VCaP (cell line): ENCODE measurements at regions not wholly inside any gene's neighbourhood (a gene's known extent, or its start where the extent isn't known, plus 50 kb on each side); places are given as distances from the start of the nearest gene placed in this dataset.
"Not testable (repeated sequence)": the region's sequence is repeated elsewhere in the genome, so short reads cannot be mapped to it uniquely, and the experiment has no call there.

Experiments used
- H3K27ac ChIP-seq: fragments of 450-650 bp; 2 replicates; pipeline ENCODE4 v1.5.1; 2017
- CTCF ChIP-seq: fragments of 450-650 bp; conservative IDR thresholded peaks from 2 replicates; pipeline ENCODE4 v1.5.1; 2017; ENCODE audit warnings: mild to moderate bottlenecking, moderate library complexity

GRCh38 chr4:124993838-124994237 is 281.3 kb upstream of the ANKRD50 start:
- H3K27ac ChIP-seq: no peak overlapping the region; the same call in 1 of the 2 replicates
- TF ChIP-seq CTCF: no peak

DNA sequence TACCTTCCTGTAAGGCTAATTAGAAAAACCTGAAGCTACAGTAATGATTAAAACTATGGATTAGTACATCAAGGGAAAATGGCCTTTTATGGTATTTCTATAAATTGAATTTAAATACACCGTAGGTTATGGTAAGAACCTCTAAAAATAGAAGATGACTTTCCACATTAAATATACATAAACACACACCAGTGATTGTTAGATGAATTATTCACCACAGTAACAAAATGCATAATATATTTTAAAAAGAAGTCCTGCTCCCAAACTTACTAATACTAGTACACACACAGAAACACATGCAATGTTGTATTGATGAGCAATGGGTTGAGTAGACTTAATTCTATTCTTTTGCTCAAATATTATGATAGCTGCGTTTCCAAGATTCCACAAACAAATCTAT is 277.9 kb upstream of the ANKRD50 start:
- no peak for TF ChIP-seq CTCF
- no peak overlapping the region for H3K27ac ChIP-seq

- no peak overlapping the region for H3K27ac ChIP-seq
- no peak for TF ChIP-seq CTCF
These were observed 267.8 kb upstream of the ANKRD50 start for GRCh38 chr4:124980276-124980752.

- H3K27ac ChIP-seq: not testable (repeated sequence)
These were observed 266.0 kb upstream of the ANKRD50 start for GRCh38 chr4:124978536-124978935.

DNA sequence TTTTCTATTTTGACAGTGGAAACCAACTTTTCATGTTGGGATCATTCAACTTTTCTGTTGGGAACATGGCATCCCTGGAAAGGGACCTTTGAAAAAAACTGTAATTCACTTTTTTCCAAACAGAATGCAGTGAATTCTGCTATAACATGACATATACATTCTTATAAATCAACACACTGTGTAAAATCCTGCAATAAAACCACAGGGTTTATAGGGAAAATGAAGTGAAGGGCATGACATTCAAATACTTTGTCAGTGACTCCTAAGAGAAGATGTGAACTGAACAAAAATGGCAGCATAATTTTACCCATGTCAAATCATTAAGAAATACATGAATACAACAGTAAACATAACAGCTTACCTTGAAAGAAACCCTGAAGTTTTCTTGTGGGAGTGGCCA is 264.5 kb upstream of the ANKRD50 start:
- TF ChIP-seq CTCF: no peak
- H3K27ac ChIP-seq: no peak overlapping the region

- no peak for TF ChIP-seq CTCF
- H3K27ac ChIP-seq: peak overlapping the region; percentile 45
These were observed 261.6 kb upstream of the ANKRD50 start for GRCh38 chr4:124974152-124974551.

DNA sequence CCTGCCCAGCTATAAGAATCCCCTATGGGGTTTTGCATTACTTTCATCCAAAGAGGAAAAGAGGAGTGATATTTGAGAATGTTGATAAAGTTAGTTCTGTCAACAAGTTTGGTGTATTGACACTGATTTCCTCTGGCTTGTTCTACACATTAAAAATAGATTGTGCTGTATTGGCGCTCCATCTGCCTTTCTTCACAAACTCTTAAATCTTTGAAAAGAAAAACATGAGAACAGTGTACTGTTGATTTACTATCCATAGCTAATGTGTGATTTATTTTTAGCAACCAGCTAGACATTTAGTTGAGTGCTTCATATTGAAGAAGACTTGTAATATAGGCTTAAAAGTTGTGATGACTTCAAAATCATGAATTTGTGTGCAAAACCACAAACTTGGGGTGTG is 261.2 kb upstream of the ANKRD50 start:
- peak overlapping the region; percentile 45 for H3K27ac ChIP-seq
- no peak for TF ChIP-seq CTCF

DNA sequence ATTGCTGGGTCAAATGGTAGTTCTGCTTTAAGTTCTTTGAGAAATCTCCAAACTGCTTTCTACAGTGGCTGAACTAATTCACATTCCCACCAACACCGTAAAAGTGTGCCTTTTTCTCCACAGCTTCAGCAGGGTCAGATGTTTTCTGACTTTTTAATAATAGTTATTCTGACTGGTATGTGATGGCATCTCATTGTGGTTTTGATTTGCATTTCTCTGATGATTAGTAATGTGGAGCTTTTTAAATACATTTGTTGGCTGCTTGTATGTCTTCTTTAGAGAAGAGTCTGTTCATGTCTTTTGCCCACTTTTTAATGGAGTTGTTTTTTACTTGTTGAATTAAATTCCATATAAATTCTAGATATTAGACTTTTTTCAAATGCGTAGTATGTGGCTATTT is 257.5 kb upstream of the ANKRD50 start:
- TF ChIP-seq CTCF: no peak
- peak overlapping the region; percentile 47; the same call in 1 of the 2 replicates for H3K27ac ChIP-seq
